ENCODE measurements at regions not wholly inside any gene's neighbourhood (a gene's known extent, or its start where the extent isn't known, plus 50 kb on each side); places are given as distances from the start of the nearest gene placed in this dataset.

- H3K27me3 Mint-ChIP-seq (ENCODE audit: low read depth), result no peaks in the 10 kb centered on the region
- intact Hi-C loops (cut with micrococcal nuclease), result no loop called here
- H3K9me3 Mint-ChIP-seq, result no peaks in the 10 kb centered on the region
- no peak overlapping the region for H3K27ac Mint-ChIP-seq
- no peak overlapping the region for H3K4me3 Mint-ChIP-seq (ENCODE audit: low read depth)
- no peak for DNase-seq (ENCODE audit: low spot score)
- H3K4me1 Mint-ChIP-seq (ENCODE audit: low read depth), result peaks cover 3% of the 10 kb centered on the region
- H3K36me3 Mint-ChIP-seq (ENCODE audit: low read depth), result no peaks in the 10 kb centered on the region
Measured at GRCh38 chr4:83793481-83793880, 257.6 kb downstream of the GPAT3 start.

GRCh38 chr4:83785891-83786290, 250.0 kb downstream of the GPAT3 start:
- no peaks in the 10 kb centered on the region for H3K9me3 Mint-ChIP-seq
- no peak for DNase-seq (ENCODE audit: low spot score)
- H3K27me3 Mint-ChIP-seq (ENCODE audit: low read depth), result peaks cover 2% of the 10 kb centered on the region
- H3K36me3 Mint-ChIP-seq (ENCODE audit: low read depth), result no peaks in the 10 kb centered on the region
- no peak overlapping the region for H3K4me3 Mint-ChIP-seq (ENCODE audit: low read depth)
- intact Hi-C loops (cut with micrococcal nuclease), result no loop called here
- no peak overlapping the region for H3K27ac Mint-ChIP-seq
- no peaks in the 10 kb centered on the region for H3K4me1 Mint-ChIP-seq (ENCODE audit: low read depth)

GRCh38 chr4:83783215-83783614, 247.3 kb downstream of the GPAT3 start:
- Mint-ChIP-seq H3K27me3 (ENCODE audit: low read depth) (peaks cover 2% of the 10 kb centered on the region), H3K9me3 (no peaks in the 10 kb centered on the region), H3K4me3 (ENCODE audit: low read depth) (no peak overlapping the region), H3K36me3 (ENCODE audit: low read depth) (no peaks in the 10 kb centered on the region), H3K4me1 (ENCODE audit: low read depth) (no peaks in the 10 kb centered on the region), H3K27ac (no peak overlapping the region)
- intact Hi-C loops (cut with micrococcal nuclease), result no loop called here
- no peak for DNase-seq (ENCODE audit: low spot score)

GRCh38 chr4:83782591-83782990, 246.7 kb downstream of the GPAT3 start:
- H3K27ac Mint-ChIP-seq, result no peak overlapping the region
- H3K9me3 Mint-ChIP-seq, result no peaks in the 10 kb centered on the region
- H3K36me3 Mint-ChIP-seq (ENCODE audit: low read depth), result no peaks in the 10 kb centered on the region
- intact Hi-C loops (cut with micrococcal nuclease), result no loop called here
- H3K4me3 Mint-ChIP-seq (ENCODE audit: low read depth), result no peak overlapping the region
- H3K27me3 Mint-ChIP-seq (ENCODE audit: low read depth), result no peaks in the 10 kb centered on the region
- DNase-seq (ENCODE audit: low spot score), result no peak
- no peaks in the 10 kb centered on the region for H3K4me1 Mint-ChIP-seq (ENCODE audit: low read depth)

GRCh38 chr4:83781434-83781833, 245.5 kb downstream of the GPAT3 start:
- Mint-ChIP-seq H3K36me3 (ENCODE audit: low read depth) (no peaks in the 10 kb centered on the region), H3K27ac (no peak overlapping the region), H3K27me3 (ENCODE audit: low read depth) (no peaks in the 10 kb centered on the region), H3K9me3 (no peaks in the 10 kb centered on the region), H3K4me1 (ENCODE audit: low read depth) (no peaks in the 10 kb centered on the region), H3K4me3 (ENCODE audit: low read depth) (no peak overlapping the region)
- intact Hi-C loops (cut with micrococcal nuclease), result no loop called here
- DNase-seq (ENCODE audit: low spot score), result no peak

GRCh38 chr4:83780053-83780733, 244.3 kb downstream of the GPAT3 start:
- DNase-seq (ENCODE audit: low spot score), result no peak
- no peak overlapping the region for H3K4me3 Mint-ChIP-seq (ENCODE audit: low read depth)

GRCh38 chr4:83779103-83780052, 243.5 kb downstream of the GPAT3 start:
- Mint-ChIP-seq H3K27ac (no peak overlapping the region), H3K36me3 (ENCODE audit: low read depth) (no peaks in the 10 kb centered on the region), H3K4me1 (ENCODE audit: low read depth) (no peaks in the 10 kb centered on the region), H3K9me3 (no peaks in the 10 kb centered on the region), H3K4me3 (ENCODE audit: low read depth) (no peak overlapping the region), H3K27me3 (ENCODE audit: low read depth) (no peaks in the 10 kb centered on the region)
- DNase-seq (ENCODE audit: low spot score), result no peak
- intact Hi-C loops (cut with micrococcal nuclease), result no loop called here

More at GRCh38 chr4:83780053-83780733, 244.3 kb downstream of the GPAT3 start:
- H3K9me3 Mint-ChIP-seq, result no peaks in the 10 kb centered on the region
- H3K36me3 Mint-ChIP-seq (ENCODE audit: low read depth), result no peaks in the 10 kb centered on the region
- no peaks in the 10 kb centered on the region for H3K27me3 Mint-ChIP-seq (ENCODE audit: low read depth)
- intact Hi-C loops (cut with micrococcal nuclease), result no loop called here
- no peak overlapping the region for H3K27ac Mint-ChIP-seq
- H3K4me1 Mint-ChIP-seq (ENCODE audit: low read depth), result no peaks in the 10 kb centered on the region

- Mint-ChIP-seq H3K4me3 (ENCODE audit: low read depth) (no peak overlapping the region), H3K4me1 (ENCODE audit: low read depth) (no peaks in the 10 kb centered on the region), H3K36me3 (ENCODE audit: low read depth) (no peaks in the 10 kb centered on the region), H3K9me3 (no peaks in the 10 kb centered on the region), H3K27ac (no peak overlapping the region), H3K27me3 (ENCODE audit: low read depth) (peaks cover 2% of the 10 kb centered on the region)
- intact Hi-C loops (cut with micrococcal nuclease), result no loop called here
- no peak for DNase-seq (ENCODE audit: low spot score)
Measured at GRCh38 chr4:83772685-83773084, 236.8 kb downstream of the GPAT3 start.

GRCh38 chr4:83771113-83771705, 235.3 kb downstream of the GPAT3 start:
- Mint-ChIP-seq H3K36me3 (ENCODE audit: low read depth) (no peaks in the 10 kb centered on the region), H3K4me1 (ENCODE audit: low read depth) (no peaks in the 10 kb centered on the region), H3K27ac (no peak overlapping the region), H3K4me3 (ENCODE audit: low read depth) (no peak overlapping the region), H3K27me3 (ENCODE audit: low read depth) (peaks cover 2% of the 10 kb centered on the region), H3K9me3 (no peaks in the 10 kb centered on the region)
- no peak for DNase-seq (ENCODE audit: low spot score)
- intact Hi-C loops (cut with micrococcal nuclease), result no loop called here

GRCh38 chr4:83768146-83768545, 232.2 kb downstream of the GPAT3 start:
- no peak overlapping the region for H3K4me3 Mint-ChIP-seq (ENCODE audit: low read depth)
- H3K9me3 Mint-ChIP-seq, result no peaks in the 10 kb centered on the region
- H3K4me1 Mint-ChIP-seq (ENCODE audit: low read depth), result no peaks in the 10 kb centered on the region
- H3K27me3 Mint-ChIP-seq (ENCODE audit: low read depth), result peaks cover 2% of the 10 kb centered on the region
- H3K36me3 Mint-ChIP-seq (ENCODE audit: low read depth), result no peaks in the 10 kb centered on the region
- intact Hi-C loops (cut with micrococcal nuclease), result no loop called here
- H3K27ac Mint-ChIP-seq, result no peak overlapping the region
- no peak for DNase-seq (ENCODE audit: low spot score)

- DNase-seq (ENCODE audit: low spot score), result no peak
- Mint-ChIP-seq H3K4me3 (ENCODE audit: low read depth) (no peak overlapping the region), H3K36me3 (ENCODE audit: low read depth) (no peaks in the 10 kb centered on the region)
Measured at GRCh38 chr4:83767067-83767466, 231.2 kb downstream of the GPAT3 start.

GRCh38 chr4:83759611-83760010, 223.7 kb downstream of the GPAT3 start:
- Mint-ChIP-seq H3K4me3 (ENCODE audit: low read depth) (no peak overlapping the region), H3K27ac (no peak overlapping the region), H3K36me3 (ENCODE audit: low read depth) (no peaks in the 10 kb centered on the region), H3K9me3 (no peaks in the 10 kb centered on the region), H3K4me1 (ENCODE audit: low read depth) (no peaks in the 10 kb centered on the region), H3K27me3 (ENCODE audit: low read depth) (no peaks in the 10 kb centered on the region)
- DNase-seq (ENCODE audit: low spot score), result no peak
- intact Hi-C loops (cut with micrococcal nuclease), result no loop called here

More at GRCh38 chr4:83767067-83767466, 231.2 kb downstream of the GPAT3 start:
- Mint-ChIP-seq H3K27ac (no peak overlapping the region), H3K9me3 (no peaks in the 10 kb centered on the region), H3K27me3 (ENCODE audit: low read depth) (peaks cover 2% of the 10 kb centered on the region), H3K4me1 (ENCODE audit: low read depth) (no peaks in the 10 kb centered on the region)
- intact Hi-C loops (cut with micrococcal nuclease), result no loop called here

- Mint-ChIP-seq H3K36me3 (ENCODE audit: low read depth) (no peaks in the 10 kb centered on the region), H3K27me3 (ENCODE audit: low read depth) (no peaks in the 10 kb centered on the region), H3K9me3 (no peaks in the 10 kb centered on the region), H3K4me3 (ENCODE audit: low read depth) (no peak overlapping the region), H3K27ac (no peak overlapping the region), H3K4me1 (ENCODE audit: low read depth) (no peaks in the 10 kb centered on the region)
- no peak for DNase-seq (ENCODE audit: low spot score)
- intact Hi-C loops (cut with micrococcal nuclease), result no loop called here
Measured at GRCh38 chr4:83758285-83758684, 222.4 kb downstream of the GPAT3 start.
